Fibroblast of peridontal ligament (primary cell): ENCODE measurements at regions not wholly inside any gene's neighbourhood (a gene's known extent, or its start where the extent isn't known, plus 50 kb on each side); places are given as distances from the start of the nearest gene placed in this dataset.

Experiments used
- DNase-seq: peaks from one replicate; pipeline ENCODE4 v3.0.0-alpha.2; 2010; ENCODE audit errors: extremely low read depth

GRCh38 chr13:50192272-50192813, 177.1 kb downstream of the KCNRG start:
- no peak for DNase-seq

- DNase-seq = no peak
These were observed 179.8 kb downstream of the KCNRG start for GRCh38 chr13:50195045-50195444.

- no peak for DNase-seq
These were observed 180.9 kb downstream of the KCNRG start for GRCh38 chr13:50196118-50196517.

- DNase-seq = peak; percentile 38
These were observed 182.5 kb downstream of the KCNRG start for GRCh38 chr13:50197705-50198104.

GRCh38 chr13:50198508-50198907, 183.3 kb downstream of the KCNRG start:
- peak; percentile 65 for DNase-seq

GRCh38 chr13:50200569-50200968, 185.3 kb downstream of the KCNRG start:
- DNase-seq = no peak

GRCh38 chr13:50200988-50201387, 185.7 kb downstream of the KCNRG start:
- DNase-seq = no peak

GRCh38 chr13:50202485-50202884, 187.2 kb downstream of the KCNRG start:
- DNase-seq = no peak

- DNase-seq = peak; percentile 30
These were observed 188.2 kb downstream of the KCNRG start for GRCh38 chr13:50203256-50203941.

- no peak for DNase-seq
These were observed 190.3 kb downstream of the KCNRG start for GRCh38 chr13:50205581-50205980.

- DNase-seq = peak; percentile 92
These were observed 193.6 kb downstream of the KCNRG start for GRCh38 chr13:50208826-50209335.

GRCh38 chr13:50209631-50210030, 194.4 kb downstream of the KCNRG start:
- DNase-seq = peak; percentile 79

GRCh38 chr13:50213526-50213925, 198.3 kb downstream of the KCNRG start:
- DNase-seq = no peak

GRCh38 chr13:50214514-50214913, 199.3 kb downstream of the KCNRG start:
- DNase-seq = no peak

- DNase-seq = no peak
These were observed 200.2 kb downstream of the KCNRG start for GRCh38 chr13:50215399-50215798.

GRCh38 chr13:50219743-50220142, 204.5 kb downstream of the KCNRG start:
- DNase-seq = no peak

- DNase-seq = no peak
These were observed 205.7 kb downstream of the KCNRG start for GRCh38 chr13:50220938-50221337.

- DNase-seq = peak; percentile 97
These were observed 207.5 kb downstream of the KCNRG start for GRCh38 chr13:50222569-50223332.

- DNase-seq = peak; percentile 86
These were observed 209.3 kb downstream of the KCNRG start for GRCh38 chr13:50224534-50224933.

- no peak for DNase-seq
These were observed 210.2 kb downstream of the KCNRG start for GRCh38 chr13:50225193-50226155.

- DNase-seq = peak; percentile 39
These were observed 211.4 kb downstream of the KCNRG start for GRCh38 chr13:50226515-50227155.
